Trophoblast cell (in vitro differentiated cells and primary cell): ENCODE measurements at regions not wholly inside any gene's neighbourhood (a gene's known extent, or its start where the extent isn't known, plus 50 kb on each side); places are given as distances from the start of the nearest gene placed in this dataset.

ENCODE experiments used
- DNase-seq, 2 donors: peaks; one replicate each; pipeline ENCODE4 v3.0.0-alpha.2; 2016
- H2AFZ ChIP-seq: 2 replicates; pipeline ENCODE4 v1.6.1; 2013; ENCODE audit warnings: low read length, moderate library complexity, mild to moderate bottlenecking; ENCODE audit not compliant: insufficient read depth, poor library complexity
- H2AK5ac ChIP-seq: 2 replicates; pipeline ENCODE4 v1.6.1; 2013; ENCODE audit warnings: mild to moderate bottlenecking, low read length
- H2BK120ac ChIP-seq: 2 replicates; pipeline ENCODE4 v1.6.1; 2013; ENCODE audit warnings: low read length, mild to moderate bottlenecking, moderate library complexity; ENCODE audit not compliant: insufficient read depth, poor library complexity
- H2BK12ac ChIP-seq: 2 replicates; pipeline ENCODE4 v1.6.1; 2013; ENCODE audit warnings: mild to moderate bottlenecking, low read length, moderate library complexity
- H2BK5ac ChIP-seq: 2 replicates; pipeline ENCODE4 v1.6.1; 2013; ENCODE audit warnings: low read length, low read depth, moderate library complexity, mild to moderate bottlenecking; ENCODE audit not compliant: poor library complexity
- H3K14ac ChIP-seq: 2 replicates; pipeline ENCODE4 v1.6.1; 2013; ENCODE audit warnings: mild to moderate bottlenecking, low read length
- H3K18ac ChIP-seq: 2 replicates; pipeline ENCODE4 v1.6.1; 2013; ENCODE audit warnings: mild to moderate bottlenecking, low read length
- H3K23ac ChIP-seq: 2 replicates; pipeline ENCODE4 v1.6.1; 2013; ENCODE audit warnings: low read length
- H3K27ac ChIP-seq: 2 replicates; pipeline ENCODE4 v1.5.1; 2013; ENCODE audit warnings: low read depth, mild to moderate bottlenecking, inconsistent platforms, low read length, moderate library complexity
- H3K27me3 ChIP-seq: 2 replicates; pipeline ENCODE4 v1.6.1; 2013; ENCODE audit warnings: inconsistent platforms, mild to moderate bottlenecking, low read length, moderate library complexity; ENCODE audit not compliant: insufficient read depth
- H3K36me3 ChIP-seq, 2 experiments: 1 replicate in 1 of 2; 2 replicates in 1 of 2; pipeline ENCODE4 v1.6.1; 2013; ENCODE audit warnings: low read length in 2 of 2, mild to moderate bottlenecking in 2 of 2, moderate library complexity in 1 of 2; ENCODE audit not compliant: insufficient read depth in 2 of 2, control insufficient read depth in 1 of 2
- H3K4ac ChIP-seq: 2 replicates; pipeline ENCODE4 v1.6.1; 2013; ENCODE audit warnings: low read depth, mild to moderate bottlenecking, low read length, moderate library complexity
- H3K4me1 ChIP-seq, 2 experiments: 1 replicate in 1 of 2; 2 replicates in 1 of 2; pipeline ENCODE4 v1.6.1; 2013; ENCODE audit warnings: low read length in 2 of 2, mild to moderate bottlenecking in 2 of 2, moderate library complexity in 1 of 2; ENCODE audit not compliant: insufficient read depth in 2 of 2, control insufficient read depth in 1 of 2
- H3K4me2 ChIP-seq: 2 replicates; pipeline ENCODE4 v1.6.1; 2013; ENCODE audit warnings: inconsistent platforms, mild to moderate bottlenecking, low read length, moderate library complexity
- H3K4me3 ChIP-seq: 2 replicates; pipeline ENCODE4 v1.5.1; 2013; ENCODE audit warnings: mild to moderate bottlenecking, low read depth, low read length, inconsistent platforms
- H3K79me1 ChIP-seq: one replicate; pipeline ENCODE4 v1.6.1; 2013; ENCODE audit warnings: low read length
- H3K79me2 ChIP-seq: 2 replicates; pipeline ENCODE4 v1.6.1; 2013; ENCODE audit warnings: low read length, mild to moderate bottlenecking; ENCODE audit not compliant: control insufficient read depth, insufficient read depth, poor library complexity
- H3K9ac ChIP-seq: 2 replicates; pipeline ENCODE4 v1.6.1; 2013; ENCODE audit warnings: mild to moderate bottlenecking, low read length
- H3K9me3 ChIP-seq: 2 replicates; pipeline ENCODE4 v1.6.1; 2013; ENCODE audit warnings: low read depth, mild to moderate bottlenecking, control low read depth, inconsistent platforms, low read length; ENCODE audit not compliant: insufficient read depth
- H4K12ac ChIP-seq: 2 replicates; pipeline ENCODE4 v1.6.1; 2013; ENCODE audit warnings: low read depth, mild to moderate bottlenecking, low read length, moderate library complexity
- H4K8ac ChIP-seq: 2 replicates; pipeline ENCODE4 v1.6.1; 2013; ENCODE audit warnings: low read depth, mild to moderate bottlenecking, low read length, moderate library complexity
- H4K91ac ChIP-seq: one replicate; pipeline ENCODE4 v1.6.1; 2013; ENCODE audit warnings: low read depth, mild to moderate bottlenecking, low read length, moderate library complexity
- WGBS: extraction: QIAGEN DNeasy Blood & Tissue Kit; methylation state at CpG from one replicate; pipeline ENCODE4 v1.1.7; 2013; ENCODE audit warnings: missing lambda C conversion rate; ENCODE audit not compliant: insufficient read length, insufficient coverage; ENCODE audit errors: extremely low coverage; 5-methylcytosine and 5-hydroxymethylcytosine counted together

DNA sequence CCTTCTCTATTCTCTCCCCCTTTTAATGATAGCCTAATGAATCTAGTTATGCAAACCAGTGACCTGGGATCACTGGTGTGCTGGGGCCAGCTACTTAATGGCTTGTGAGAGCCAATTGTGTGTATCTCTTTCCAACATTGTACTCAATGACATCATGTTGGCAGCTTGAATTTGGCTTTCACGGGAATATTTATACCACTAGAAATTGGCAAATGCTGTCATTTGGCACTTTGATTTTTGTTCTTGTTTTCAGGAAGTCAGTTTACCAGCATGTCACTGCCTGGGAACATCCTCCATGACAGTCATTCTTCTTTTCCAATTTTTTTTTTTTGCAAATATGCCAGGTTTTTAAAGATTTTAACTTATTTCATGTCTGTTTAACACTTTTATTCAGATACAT, 1685.3 kb downstream of the STIM2 start:
- no peak overlapping the region for H4K91ac ChIP-seq
- H3K27me3 ChIP-seq, result no peaks in the 10 kb centered on the region
- no peak overlapping the region for H3K9ac ChIP-seq
- no peak overlapping the region for H2BK5ac ChIP-seq
- no peak overlapping the region for H2BK120ac ChIP-seq
- no peaks in the 10 kb centered on the region for H3K79me1 ChIP-seq
- no peak overlapping the region for H3K4me3 ChIP-seq
- H3K4me2 ChIP-seq, result no peak overlapping the region
- H4K12ac ChIP-seq, result no peak overlapping the region
- WGBS, result no CpG with 5 or more reads among the region's 1 CpG
- H3K36me3 ChIP-seq, result no peaks in the 10 kb centered on the region
- H3K18ac ChIP-seq, result no peak overlapping the region
- H2AK5ac ChIP-seq, result no peak overlapping the region
- H2AFZ ChIP-seq, result no peak overlapping the region
- no peaks in the 10 kb centered on the region for H3K4me1 ChIP-seq
- H3K14ac ChIP-seq, result no peak overlapping the region
- no peak overlapping the region for H3K27ac ChIP-seq
- no peaks in the 10 kb centered on the region for H3K79me2 ChIP-seq
- DNase-seq, result no peak
- no peak overlapping the region for H3K23ac ChIP-seq
- H4K8ac ChIP-seq, result no peak overlapping the region
- H2BK12ac ChIP-seq, result no peak overlapping the region
- no peaks in the 10 kb centered on the region for H3K9me3 ChIP-seq
- H3K4ac ChIP-seq, result no peak overlapping the region

- Histone ChIP-seq H3K9me3 (no peaks in the 10 kb centered on the region), H3K9ac (no peak overlapping the region), H3K27me3 (no peaks in the 10 kb centered on the region), H3K4me2 (no peak overlapping the region), H3K27ac (no peak overlapping the region), H2BK5ac (no peak overlapping the region), H3K4me3 (no peak overlapping the region), H2AK5ac (no peak overlapping the region), H2BK12ac (no peak overlapping the region), H4K8ac (no peak overlapping the region), H4K12ac (no peak overlapping the region), H3K36me3 (no peaks in the 10 kb centered on the region), H3K14ac (no peak overlapping the region), H3K23ac (no peak overlapping the region), H3K79me2 (no peaks in the 10 kb centered on the region), H3K4ac (no peak overlapping the region), H2BK120ac (no peak overlapping the region), H3K18ac (no peak overlapping the region), H4K91ac (no peak overlapping the region), H3K79me1 (no peaks in the 10 kb centered on the region), H3K4me1 (no peaks in the 10 kb centered on the region), H2AFZ (no peak overlapping the region)
- WGBS, result no CpG with 5 or more reads among the region's 3 CpGs
- no peak for DNase-seq
These were observed 1687.5 kb downstream of the STIM2 start for GRCh38 chr4:28548136-28548535.

DNA sequence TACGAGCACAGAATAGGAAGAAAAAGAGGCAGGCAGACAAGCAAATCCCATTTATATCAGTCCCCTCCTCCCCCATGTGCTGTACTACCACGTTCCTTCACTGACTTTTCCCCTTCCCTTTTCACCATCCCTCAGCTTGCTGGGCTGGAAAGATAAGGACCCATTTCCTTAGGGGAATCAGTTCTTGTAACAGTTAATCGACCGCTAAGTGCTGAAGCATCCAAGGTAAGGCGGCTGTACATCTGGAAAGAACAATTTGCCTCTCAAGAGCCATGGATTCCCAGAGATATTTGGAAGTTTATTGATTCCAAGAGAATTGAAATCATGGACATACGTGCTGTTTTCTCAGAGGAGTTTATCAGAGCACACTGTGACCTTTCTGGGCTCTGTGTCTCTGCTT, 1688.0 kb downstream of the STIM2 start:
- no peak overlapping the region for H3K4me2 ChIP-seq
- no peak overlapping the region for H2BK5ac ChIP-seq
- no peak overlapping the region for H3K23ac ChIP-seq
- H3K4me3 ChIP-seq, result no peak overlapping the region
- H3K18ac ChIP-seq, result no peak overlapping the region
- WGBS, result no CpG with 5 or more reads among the region's 6 CpGs
- H3K9me3 ChIP-seq, result no peaks in the 10 kb centered on the region
- no peak overlapping the region for H4K12ac ChIP-seq
- H3K79me1 ChIP-seq, result no peaks in the 10 kb centered on the region
- no peaks in the 10 kb centered on the region for H3K27me3 ChIP-seq
- H2BK12ac ChIP-seq, result no peak overlapping the region
- no peak overlapping the region for H3K9ac ChIP-seq
- no peak overlapping the region for H4K8ac ChIP-seq
- H2BK120ac ChIP-seq, result no peak overlapping the region
- no peaks in the 10 kb centered on the region for H3K79me2 ChIP-seq
- H3K36me3 ChIP-seq, result no peaks in the 10 kb centered on the region
- DNase-seq, result no peak
- no peak overlapping the region for H3K4ac ChIP-seq
- H4K91ac ChIP-seq, result no peak overlapping the region
- H2AK5ac ChIP-seq, result no peak overlapping the region
- H3K14ac ChIP-seq, result no peak overlapping the region
- H3K27ac ChIP-seq, result no peak overlapping the region
- no peak overlapping the region for H2AFZ ChIP-seq
- no peaks in the 10 kb centered on the region for H3K4me1 ChIP-seq

GRCh38 chr4:28555866-28556265, 1695.2 kb downstream of the STIM2 start:
- Histone ChIP-seq H2BK12ac (peak overlapping the region; percentile 71), H3K4ac (no peak overlapping the region), H3K79me2 (no peaks in the 10 kb centered on the region), H2BK5ac (no peak overlapping the region), H3K9me3 (no peaks in the 10 kb centered on the region), H3K4me1 (peaks cover 2 to 6% of the 10 kb centered on the region in 2 experiments), H3K27ac (no peak overlapping the region), H4K8ac (no peak overlapping the region), H2AFZ (no peak overlapping the region), H4K91ac (peak overlapping the region; percentile 2), H3K23ac (no peak overlapping the region), H3K9ac (no peak overlapping the region), H2AK5ac (no peak overlapping the region), H3K4me3 (no peak overlapping the region), H3K4me2 (no peak overlapping the region), H3K27me3 (no peaks in the 10 kb centered on the region), H4K12ac (no peak overlapping the region), H3K79me1 (peaks cover 2% of the 10 kb centered on the region), H3K36me3 (no peaks in the 10 kb centered on the region), H3K14ac (no peak overlapping the region), H2BK120ac (no peak overlapping the region), H3K18ac (no peak overlapping the region)
- no CpG with 5 or more reads among the region's 2 CpGs for WGBS
- DNase-seq, result no peak
